Suprapubic skin (tissue), 4 donors: ENCODE measurements at regions not wholly inside any gene's neighbourhood (a gene's known extent, or its start where the extent isn't known, plus 50 kb on each side); places are given as distances from the start of the nearest gene placed in this dataset.

ENCODE experiments used
- DNase-seq, 2 donors: peaks; one replicate each; pipeline ENCODE4 v3.0.0-alpha.2; 2019; ENCODE audit warnings: low spot score in 2 of 2
- H3K27ac ChIP-seq: fragments of 200-600 bp; sonication (generic); one replicate; pipeline ENCODE4 v1.5.1; 2019
- H3K27me3 ChIP-seq: fragments of 200-600 bp; sonication (generic); one replicate; pipeline ENCODE4 v1.5.1; 2019
- H3K36me3 ChIP-seq: fragments of 200-600 bp; sonication (generic); one replicate; pipeline ENCODE4 v1.5.1; 2019
- H3K4me1 ChIP-seq: fragments of 200-600 bp; sonication (generic); one replicate; pipeline ENCODE4 v1.5.1; 2019
- H3K4me3 ChIP-seq: fragments of 200-600 bp; sonication (generic); one replicate; pipeline ENCODE4 v1.5.1; 2019; ENCODE audit warnings: mild to moderate bottlenecking
- H3K9me3 ChIP-seq: fragments of 200-600 bp; sonication (generic); one replicate; pipeline ENCODE4 v1.5.1; 2019
- CTCF ChIP-seq, 2 donors: fragments of 200-600 bp in 1 of 2; fragments of 450-650 bp in 1 of 2; sonication (generic) in 1 of 2; IDR thresholded peaks; one replicate each; pipeline ENCODE4 v1.5.1; 2016 to 2019; ENCODE audit warnings: antibody characterized with exemption in 2 of 2, mild to moderate bottlenecking in 1 of 2, moderate library complexity in 1 of 2
- EP300 ChIP-seq: sonication (generic); formaldehyde crosslinking; IDR thresholded peaks from one replicate; pipeline ENCODE4 v1.6.1; 2017; ENCODE audit warnings: antibody characterized with exemption
- POLR2A ChIP-seq, 2 donors: fragments of 450-650 bp; IDR thresholded peaks; one replicate each; pipeline ENCODE4 v1.6.1; 2017; ENCODE audit warnings: antibody characterized with exemption in 2 of 2, mild to moderate bottlenecking in 2 of 2, moderate library complexity in 2 of 2
- POLR2AphosphoS5 ChIP-seq, 3 donors: sonication (generic); formaldehyde crosslinking; IDR thresholded peaks; one replicate each; pipeline ENCODE4 v1.6.1; 2017; ENCODE audit warnings: antibody characterized with exemption in 3 of 3
- WGBS: methylation state at CpG from one replicate; pipeline ENCODE4 v1.1.5; 2018; 5-methylcytosine and 5-hydroxymethylcytosine counted together

DNA sequence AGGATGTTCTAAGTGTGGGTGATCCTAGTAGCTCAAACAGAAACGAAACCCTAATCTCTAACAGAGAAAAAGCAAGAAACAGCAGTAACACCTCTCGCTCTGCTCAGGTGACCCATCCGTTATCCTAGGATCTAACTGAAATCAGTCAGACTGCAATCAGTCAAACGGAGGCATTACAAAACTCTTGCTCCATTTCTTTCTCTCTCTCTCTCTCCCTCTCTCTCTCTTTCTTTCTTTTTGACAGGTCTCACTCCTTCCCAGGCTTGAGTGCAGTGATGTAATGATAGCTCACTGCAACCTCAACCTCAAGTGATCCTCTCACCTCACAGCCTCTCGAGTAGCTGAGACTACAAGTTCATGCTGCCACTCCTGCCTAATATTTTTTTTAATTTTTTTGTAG, 1283.5 kb upstream of the CELF2 start:
- no peak for TF ChIP-seq EP300
- no peak for TF ChIP-seq POLR2A (IDR thresholded peaks at IDR 0.05)
- TF ChIP-seq CTCF (IDR thresholded peaks at IDR 0.05), result no peak
- TF ChIP-seq POLR2AphosphoS5 (IDR thresholded peaks at IDR 0.05), result no peak
- H3K27ac ChIP-seq, result no peak overlapping the region
- no peak overlapping the region for H3K4me3 ChIP-seq
- no peaks in the 10 kb centered on the region for H3K27me3 ChIP-seq
- no peaks in the 10 kb centered on the region for H3K9me3 ChIP-seq
- DNase-seq, result no peak
- H3K4me1 ChIP-seq, result no peaks in the 10 kb centered on the region
- H3K36me3 ChIP-seq, result no peaks in the 10 kb centered on the region
- WGBS, result 56% methylated on average over 5 of the region's 5 CpGs

- no peak for DNase-seq
- Histone ChIP-seq H3K4me1 (no peaks in the 10 kb centered on the region), H3K4me3 (no peak overlapping the region), H3K27me3 (no peaks in the 10 kb centered on the region), H3K27ac (no peak overlapping the region), H3K36me3 (no peaks in the 10 kb centered on the region), H3K9me3 (no peaks in the 10 kb centered on the region)
- TF ChIP-seq EP300 (no peak), POLR2AphosphoS5 (IDR thresholded peaks at IDR 0.05) (no peak), CTCF (IDR thresholded peaks at IDR 0.05) (no peak), POLR2A (IDR thresholded peaks at IDR 0.05) (no peak)
- 95% methylated on average over 2 of the region's 2 CpGs for whole genome bisulfite sequencing
These were observed 1281.9 kb upstream of the CELF2 start for GRCh38 chr10:9735731-9736130.

DNA sequence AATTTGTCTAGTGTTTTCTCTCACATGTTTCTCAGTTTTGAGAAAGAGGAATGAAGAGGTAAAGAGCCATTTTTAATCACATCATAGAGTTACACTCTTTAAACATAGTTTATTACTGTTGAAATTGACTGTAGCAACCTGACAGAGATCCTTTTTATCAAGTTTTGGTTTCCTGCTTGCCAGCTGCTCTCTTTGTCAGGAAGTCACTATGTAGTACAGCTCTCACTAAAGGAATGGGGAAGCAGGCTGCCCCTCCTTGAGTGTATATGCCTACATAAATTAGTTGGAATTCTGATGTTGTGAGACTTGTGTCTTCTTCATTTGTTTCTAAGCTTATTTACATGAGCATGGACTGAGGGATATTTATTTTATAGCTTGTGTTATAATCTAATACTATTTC, 1274.0 kb upstream of the CELF2 start:
- TF ChIP-seq POLR2AphosphoS5 (IDR thresholded peaks at IDR 0.05) (no peak), CTCF (IDR thresholded peaks at IDR 0.05) (no peak), EP300 (no peak), POLR2A (IDR thresholded peaks at IDR 0.05) (no peak)
- Histone ChIP-seq H3K36me3 (no peaks in the 10 kb centered on the region), H3K9me3 (no peaks in the 10 kb centered on the region), H3K27ac (no peak overlapping the region), H3K27me3 (no peaks in the 10 kb centered on the region), H3K4me3 (no peak overlapping the region), H3K4me1 (no peaks in the 10 kb centered on the region)
- DNase-seq, result no peak

- 88% methylated on average over 1 of the region's 1 CpG for WGBS
- no peak for TF ChIP-seq POLR2A (IDR thresholded peaks at IDR 0.05)
- TF ChIP-seq CTCF (IDR thresholded peaks at IDR 0.05), result no peak
- Histone ChIP-seq H3K4me3 (no peak overlapping the region), H3K27me3 (no peaks in the 10 kb centered on the region), H3K36me3 (no peaks in the 10 kb centered on the region), H3K9me3 (no peaks in the 10 kb centered on the region), H3K4me1 (no peaks in the 10 kb centered on the region), H3K27ac (no peak overlapping the region)
- no peak for DNase-seq
These were observed 1272.5 kb upstream of the CELF2 start for GRCh38 chr10:9745158-9745557.

GRCh38 chr10:9757176-9757575, 1260.5 kb upstream of the CELF2 start:
- Histone ChIP-seq H3K4me1 (no peaks in the 10 kb centered on the region), H3K27ac (no peak overlapping the region), H3K36me3 (no peaks in the 10 kb centered on the region), H3K27me3 (no peaks in the 10 kb centered on the region), H3K4me3 (no peak overlapping the region), H3K9me3 (no peaks in the 10 kb centered on the region)
- no peak for DNase-seq
- no peak for TF ChIP-seq CTCF (IDR thresholded peaks at IDR 0.05)
- TF ChIP-seq POLR2AphosphoS5 (IDR thresholded peaks at IDR 0.05), result no peak
- no peak for TF ChIP-seq POLR2A (IDR thresholded peaks at IDR 0.05)
- TF ChIP-seq EP300, result no peak
- WGBS, result 86% methylated on average over 6 of the region's 6 CpGs
